Kidney (tissue), 13 donors: ENCODE measurements at regions not wholly inside any gene's neighbourhood (a gene's known extent, or its start where the extent isn't known, plus 50 kb on each side); places are given as distances from the start of the nearest gene placed in this dataset.

ENCODE experiments used
- DNase-seq, 5 donors: peaks; one replicate each; pipeline ENCODE4 v3.0.0-alpha.2; 2013 to 2020
- FAIRE-seq: peaks from 2 replicates; lab custom pipeline; 2012; peaks lifted over from hg19 to GRCh38; lab: Jason Lieb, UNC
- H3K27ac ChIP-seq, 2 donors: one replicate each; pipeline ENCODE4 v1.7.0; 2013; ENCODE audit warnings: low read depth in 2 of 2, low read length in 2 of 2, inconsistent platforms in 1 of 2
- H3K27me3 ChIP-seq: one replicate; pipeline ENCODE4 v1.7.1; 2013; ENCODE audit warnings: low read length, inconsistent platforms; ENCODE audit not compliant: control insufficient read depth, insufficient read depth
- H3K36me3 ChIP-seq, 3 donors: one replicate each; pipeline versions ENCODE4 v1.7.0 to v1.7.1; 2013; ENCODE audit warnings: low read length in 3 of 3, control low read depth in 1 of 3, inconsistent platforms in 1 of 3; ENCODE audit not compliant: insufficient read depth in 3 of 3, control insufficient read depth in 2 of 3
- H3K4me1 ChIP-seq, 3 donors: one replicate each; pipeline versions ENCODE4 v1.7.0 to v1.7.1; 2013; ENCODE audit warnings: low read length in 3 of 3, inconsistent platforms in 1 of 3, low read depth in 1 of 3; ENCODE audit not compliant: control insufficient read depth in 2 of 3, insufficient read depth in 2 of 3
- H3K4me3 ChIP-seq, 3 donors: one replicate each; pipeline versions ENCODE4 v1.7.0 to v1.8.1; 2013; ENCODE audit warnings: low read length in 3 of 3, control low read depth in 1 of 3, inconsistent platforms in 1 of 3
- H3K9ac ChIP-seq, 3 donors: one replicate each; pipeline versions ENCODE4 v1.7.0 to v1.7.1; 2013; ENCODE audit warnings: low read length in 3 of 3, control low read depth in 1 of 3, inconsistent platforms in 1 of 3
- H3K9me3 ChIP-seq, 3 donors: one replicate each; pipeline versions ENCODE4 v1.7.0 to v1.7.1; 2013; ENCODE audit warnings: low read length in 3 of 3, control low read depth in 1 of 3, inconsistent platforms in 1 of 3; ENCODE audit not compliant: control insufficient read depth in 2 of 3, insufficient read depth in 1 of 3
- intact Hi-C: fragments of 100-400 bp; cut with DNase I; formaldehyde crosslinking; loops from one replicate; pipeline ENCODE4 v1.11.1; 2022
- TF ChIP-seq, protein P1 (sequence below): IDR thresholded peaks from 3 replicates; pipeline ENCODE4 v1.5.1; 2012; ENCODE audit warnings: mild to moderate bottlenecking, moderate library complexity, borderline replicate concordance; ENCODE audit not compliant: insufficient read depth; ENCODE audit errors: extremely low read depth
- donor health status: control.
- donor health status: control.
- donor health status: control.
- donor health status: control.
- donor health status: control.
- donor health status: DM: yes; HTN: yes; CAD: no.
- donor health status: Normal renal cell carcinoma (clear cell type).

DNA sequence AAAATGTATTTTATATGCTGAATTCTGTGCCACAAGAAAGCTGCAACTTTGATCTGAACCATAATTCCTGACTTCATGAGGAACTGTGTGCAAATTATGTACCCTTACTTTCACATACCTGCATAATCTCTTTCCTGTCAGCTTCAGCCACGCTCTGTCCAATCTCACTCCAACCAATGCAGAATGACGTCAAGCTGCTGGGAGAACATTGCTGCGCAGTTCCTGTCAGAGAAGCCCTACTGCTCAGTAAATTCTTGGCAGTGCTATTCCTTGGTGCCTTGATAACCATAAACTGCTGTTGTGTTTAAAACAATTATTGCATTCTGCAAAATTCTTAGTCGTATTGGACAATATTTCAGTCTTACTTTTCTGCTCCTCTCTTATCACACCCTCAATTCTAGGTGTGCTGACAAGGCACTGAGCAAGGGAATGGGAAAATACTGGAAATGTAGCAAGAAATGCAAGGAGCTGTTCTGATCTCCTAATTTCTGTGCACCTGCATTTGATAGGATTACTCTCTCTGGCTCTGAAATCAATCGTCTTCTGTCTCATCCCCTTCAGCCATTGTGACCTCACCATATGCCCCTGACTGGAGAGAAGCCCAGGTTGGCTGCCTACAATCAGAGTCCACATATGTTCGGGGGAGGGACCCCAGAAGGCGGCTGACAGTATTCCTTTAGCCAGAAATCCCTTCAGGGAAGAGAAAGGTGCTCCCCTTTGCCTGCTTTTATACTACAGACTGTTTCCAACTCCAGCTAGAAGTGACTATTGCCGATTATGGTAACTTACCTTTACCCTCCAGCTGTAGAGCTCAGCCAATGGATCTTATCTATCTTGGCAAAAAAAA, 274.9 kb upstream of the NOVA1 start:
- FAIRE-seq (no peak), DNase-seq (peak in 2 of 5 donors; percentile 18 to 25)
- TF ChIP-seq, protein P1, sequence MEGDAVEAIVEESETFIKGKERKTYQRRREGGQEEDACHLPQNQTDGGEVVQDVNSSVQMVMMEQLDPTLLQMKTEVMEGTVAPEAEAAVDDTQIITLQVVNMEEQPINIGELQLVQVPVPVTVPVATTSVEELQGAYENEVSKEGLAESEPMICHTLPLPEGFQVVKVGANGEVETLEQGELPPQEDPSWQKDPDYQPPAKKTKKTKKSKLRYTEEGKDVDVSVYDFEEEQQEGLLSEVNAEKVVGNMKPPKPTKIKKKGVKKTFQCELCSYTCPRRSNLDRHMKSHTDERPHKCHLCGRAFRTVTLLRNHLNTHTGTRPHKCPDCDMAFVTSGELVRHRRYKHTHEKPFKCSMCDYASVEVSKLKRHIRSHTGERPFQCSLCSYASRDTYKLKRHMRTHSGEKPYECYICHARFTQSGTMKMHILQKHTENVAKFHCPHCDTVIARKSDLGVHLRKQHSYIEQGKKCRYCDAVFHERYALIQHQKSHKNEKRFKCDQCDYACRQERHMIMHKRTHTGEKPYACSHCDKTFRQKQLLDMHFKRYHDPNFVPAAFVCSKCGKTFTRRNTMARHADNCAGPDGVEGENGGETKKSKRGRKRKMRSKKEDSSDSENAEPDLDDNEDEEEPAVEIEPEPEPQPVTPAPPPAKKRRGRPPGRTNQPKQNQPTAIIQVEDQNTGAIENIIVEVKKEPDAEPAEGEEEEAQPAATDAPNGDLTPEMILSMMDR, result no peak
- Histone ChIP-seq H3K4me3 (no peak overlapping the region), H3K27ac (no peak overlapping the region), H3K9me3 (no peaks in the 10 kb centered on the region), H3K27me3 (no peaks in the 10 kb centered on the region), H3K9ac (no peak overlapping the region), H3K4me1 (no peaks in the 10 kb centered on the region), H3K36me3 (no peaks in the 10 kb centered on the region)
- intact Hi-C loops, result no loop called here

DNA sequence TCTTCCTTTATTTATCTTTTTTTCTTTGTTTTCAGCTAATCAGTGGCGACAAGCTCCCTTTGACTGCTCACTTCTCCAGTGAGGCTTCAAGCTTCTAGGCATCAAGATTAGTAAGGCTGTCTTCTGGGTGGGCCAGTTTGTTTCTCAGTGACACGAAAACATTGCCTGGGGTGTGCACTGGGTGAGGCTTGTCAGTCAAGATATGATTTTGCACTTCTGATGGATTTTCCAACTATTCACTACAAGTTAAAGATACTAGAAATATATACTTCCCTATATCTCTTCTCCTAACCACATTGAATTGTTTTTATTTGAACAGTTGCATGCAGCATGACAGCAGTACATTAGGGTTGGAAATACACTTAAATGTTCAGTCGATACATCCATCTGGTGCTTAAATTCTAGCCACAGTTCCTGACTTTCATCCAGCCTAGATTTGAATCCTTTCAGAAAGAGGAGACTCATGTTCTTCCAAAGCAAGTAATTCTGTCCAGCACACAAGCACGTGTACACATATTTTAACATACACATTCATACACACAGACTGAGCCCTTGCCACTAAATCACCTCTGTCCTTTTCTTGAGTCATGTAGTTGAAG, 275.6 kb upstream of the NOVA1 start:
- intact Hi-C loops, result no loop called here
- no peaks in the 10 kb centered on the region for H3K27me3 ChIP-seq
- FAIRE-seq (no peak), DNase-seq (no peak)
- no peaks in the 10 kb centered on the region for H3K9me3 ChIP-seq
- H3K4me1 ChIP-seq, result no peaks in the 10 kb centered on the region
- H3K27ac ChIP-seq, result no peak overlapping the region
- H3K9ac ChIP-seq, result no peak overlapping the region
- H3K4me3 ChIP-seq, result no peak overlapping the region
- no peaks in the 10 kb centered on the region for H3K36me3 ChIP-seq
- TF ChIP-seq, protein P1, result no peak

DNA sequence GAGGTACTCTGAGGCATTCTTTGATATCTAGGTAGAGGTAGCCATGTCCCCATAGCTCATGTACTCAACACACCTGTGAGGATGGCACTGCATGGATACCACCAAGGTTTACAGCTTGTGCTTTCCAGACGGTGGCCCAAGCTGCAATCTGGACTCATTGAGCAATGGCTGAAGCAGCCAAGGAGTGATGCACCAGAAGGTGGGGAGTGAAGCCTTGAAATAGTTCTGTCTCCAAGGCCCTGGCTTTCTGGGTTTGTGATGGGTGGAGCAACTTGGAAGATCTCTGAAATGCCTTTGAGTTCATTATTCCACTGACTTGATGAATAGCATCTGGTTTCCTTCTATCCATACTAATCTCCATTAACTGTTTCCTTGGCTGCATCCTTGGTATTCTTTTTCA, 290.0 kb upstream of the NOVA1 start:
- TF ChIP-seq, protein P1, result no peak
- FAIRE-seq (no peak), DNase-seq (no peak)
- intact Hi-C loops, result loop anchor here (10.0 kb wide), 1 partner anchor 63 kb away; no protein-coding TSS in a partner anchor
- Histone ChIP-seq H3K4me3 (no peak overlapping the region), H3K27me3 (no peaks in the 10 kb centered on the region), H3K9me3 (no peaks in the 10 kb centered on the region), H3K9ac (no peak overlapping the region), H3K36me3 (no peaks in the 10 kb centered on the region), H3K27ac (no peak overlapping the region), H3K4me1 (no peaks in the 10 kb centered on the region)
